Neural cell (in vitro differentiated cells): ENCODE measurements at regions not wholly inside any gene's neighbourhood (a gene's known extent, or its start where the extent isn't known, plus 50 kb on each side); places are given as distances from the start of the nearest gene placed in this dataset.

Experiments
- H2AFZ ChIP-seq: fragments of 200-600, 300-800 bp; sonication (generic), shearing (Covaris generic); 2 replicates; pipeline ENCODE4 v1.6.0; 2014; ENCODE audit warnings: low read depth, mild to moderate bottlenecking, antibody characterized with exemption, low read length, moderate library complexity
- H3F3A ChIP-seq: fragments of 200-600 bp; shearing (Covaris generic); 2 replicates; pipeline ENCODE4 v1.6.1; 2016; ENCODE audit warnings: mild to moderate bottlenecking, moderate library complexity, mixed read lengths, antibody characterized with exemption, low read length; ENCODE audit not compliant: insufficient read depth, poor library complexity, severe bottlenecking
- H3K27ac ChIP-seq: fragments of 200-600, 300-800 bp; sonication (generic), shearing (Covaris generic); 2 replicates; pipeline ENCODE4 v1.5.1; 2014; ENCODE audit warnings: mild to moderate bottlenecking, low read length, moderate library complexity
- H3K27me3 ChIP-seq: fragments of 300-800, 200-600 bp; sonication (generic), shearing (Covaris generic); 2 replicates; pipeline ENCODE4 v1.6.0; 2014; ENCODE audit warnings: mild to moderate bottlenecking, low read depth, low read length, moderate library complexity; ENCODE audit not compliant: insufficient read depth
- H3K36me3 ChIP-seq: fragments of 300-800, 200-600 bp; sonication (generic), shearing (Covaris generic); 2 replicates; pipeline ENCODE4 v1.5.1; 2014; ENCODE audit warnings: mild to moderate bottlenecking, antibody characterized with exemption, low read length, moderate library complexity; ENCODE audit not compliant: insufficient read depth
- H3K4me2 ChIP-seq: fragments of 300-800, 200-600 bp; sonication (generic), shearing (Covaris generic); 2 replicates; pipeline ENCODE4 v1.6.0; 2014; ENCODE audit warnings: mild to moderate bottlenecking, low read length
- H3K4me3 ChIP-seq: fragments of 300-800, 200-600 bp; sonication (generic), shearing (Covaris generic); 2 replicates; pipeline ENCODE4 v1.5.1; 2014; ENCODE audit warnings: mild to moderate bottlenecking, low read length, moderate library complexity
- H3K79me2 ChIP-seq: fragments of 200-600 bp; shearing (Covaris generic); replicated peaks from 2 replicates; pipeline ENCODE4 v1.6.0; 2014; ENCODE audit warnings: mild to moderate bottlenecking, low read length, moderate library complexity; ENCODE audit not compliant: insufficient read depth
- H3K9ac ChIP-seq: fragments of 300-800, 200-600 bp; sonication (generic), shearing (Covaris generic); 2 replicates; pipeline ENCODE4 v1.6.1; 2016; ENCODE audit warnings: mild to moderate bottlenecking, low read length, mixed read lengths
- H3K9me2 ChIP-seq: fragments of 200-600 bp; shearing (Covaris generic); 2 replicates; pipeline ENCODE4 v1.6.1; 2016; ENCODE audit warnings: mild to moderate bottlenecking, low read length, mixed read lengths; ENCODE audit not compliant: insufficient read depth
- H3K9me3 ChIP-seq: fragments of 200-600, 300-800 bp; sonication (generic), shearing (Covaris generic); 2 replicates; pipeline ENCODE4 v1.6.1; 2016; ENCODE audit warnings: mild to moderate bottlenecking, mixed run types, low read length, moderate library complexity, mixed read lengths
- H4K20me1 ChIP-seq: fragments of 200-600 bp; shearing (Covaris generic); 2 replicates; pipeline ENCODE4 v1.6.1; 2016; ENCODE audit warnings: mild to moderate bottlenecking, mixed run types; ENCODE audit not compliant: insufficient read depth
- CTCF ChIP-seq: fragments of 450-650 bp; IDR thresholded peaks from 2 replicates; pipeline ENCODE4 v1.5.1; 2014; ENCODE audit warnings: antibody characterized with exemption, mild to moderate bottlenecking, moderate library complexity; ENCODE audit not compliant: poor library complexity, severe bottlenecking
- EP300 ChIP-seq: fragments of 450-650 bp; conservative IDR thresholded peaks from 2 replicates; pipeline ENCODE4 v1.6.1; 2014; ENCODE audit warnings: antibody characterized with exemption, mild to moderate bottlenecking, moderate library complexity; ENCODE audit not compliant: poor library complexity, severe bottlenecking
- MXI1 ChIP-seq: fragments of 450-650 bp; conservative IDR thresholded peaks from 2 replicates; pipeline ENCODE4 v1.6.1; 2014; ENCODE audit warnings: antibody characterized with exemption, mild to moderate bottlenecking; ENCODE audit not compliant: poor library complexity, severe bottlenecking
- POLR2AphosphoS5 ChIP-seq: IDR thresholded peaks from 2 replicates; pipeline ENCODE4 v1.6.1; 2012
- RAD21 ChIP-seq: fragments of 450-650 bp; conservative IDR thresholded peaks from 2 replicates; pipeline ENCODE4 v1.6.1; 2014; ENCODE audit warnings: antibody characterized with exemption, mild to moderate bottlenecking, moderate library complexity
- REST ChIP-seq: IDR thresholded peaks from 2 replicates; pipeline ENCODE4 v1.6.1; 2012; ENCODE audit warnings: borderline replicate concordance
- SMC3 ChIP-seq: fragments of 450-650 bp; conservative IDR thresholded peaks from 2 replicates; pipeline ENCODE4 v1.6.1; 2014; ENCODE audit warnings: antibody characterized with exemption, mild to moderate bottlenecking, moderate library complexity; ENCODE audit not compliant: poor library complexity
- TAF1 ChIP-seq: IDR thresholded peaks from 2 replicates; pipeline ENCODE4 v1.6.1; 2012; ENCODE audit warnings: low read depth

- no peak overlapping the region for H2AFZ ChIP-seq
- H3K79me2 ChIP-seq = no peaks in the 10 kb centered on the region
- no peaks in the 10 kb centered on the region for H3K36me3 ChIP-seq
- H3K4me2 ChIP-seq = no peak overlapping the region
- H3K27ac ChIP-seq = no peak overlapping the region
- no peak for TF ChIP-seq POLR2AphosphoS5
- TF ChIP-seq REST = no peak
- no peak for TF ChIP-seq EP300
- TF ChIP-seq RAD21 = no peak
- no peak for TF ChIP-seq SMC3
- no peaks in the 10 kb centered on the region for H3K27me3 ChIP-seq
- H3K4me3 ChIP-seq = no peak overlapping the region
- no peaks in the 10 kb centered on the region for H3F3A ChIP-seq
- H4K20me1 ChIP-seq = no peaks in the 10 kb centered on the region
- H3K9ac ChIP-seq = no peak overlapping the region
- H3K9me2 ChIP-seq = no peaks in the 10 kb centered on the region
- no peaks in the 10 kb centered on the region for H3K9me3 ChIP-seq
Measured at GRCh38 chr10:133007360-133007858, 65.0 kb upstream of the CFAP46 start.

- Histone ChIP-seq H3K9ac (no peak overlapping the region), H3K27ac (no peak overlapping the region), H3K4me2 (no peak overlapping the region), H3K9me2 (no peaks in the 10 kb centered on the region), H3K36me3 (no peaks in the 10 kb centered on the region), H4K20me1 (no peaks in the 10 kb centered on the region), H3K79me2 (no peaks in the 10 kb centered on the region), H3K4me3 (no peak overlapping the region), H3K27me3 (no peaks in the 10 kb centered on the region), H3K9me3 (no peaks in the 10 kb centered on the region), H3F3A (no peaks in the 10 kb centered on the region), H2AFZ (no peak overlapping the region)
- TF ChIP-seq EP300 (no peak), CTCF (no peak), MXI1 (no peak), POLR2AphosphoS5 (no peak), SMC3 (no peak), TAF1 (no peak), REST (no peak)
Measured at GRCh38 chr10:133006806-133007205, 64.4 kb upstream of the CFAP46 start.
